Adrenal gland (tissue), 5 donors: ENCODE measurements at regions not wholly inside any gene's neighbourhood (a gene's known extent, or its start where the extent isn't known, plus 50 kb on each side); places are given as distances from the start of the nearest gene placed in this dataset.
"Not testable (repeated sequence)": the region's sequence is repeated elsewhere in the genome, so short reads cannot be mapped to it uniquely, and the experiment has no call there.

Experiments used
- CTCF ChIP-seq, 6 experiments: fragments of 450-650 bp in 4 of 6; fragments of 200-600 bp in 2 of 6; sonication (generic) in 1 of 6; IDR thresholded peaks; 1 replicate in 5 of 6; 2 replicates in 1 of 6; pipeline versions ENCODE4 v1.5.1 to v1.8.0; 2016 to 2021; ENCODE audit warnings: antibody characterized with exemption in 6 of 6, mild to moderate bottlenecking in 2 of 6, moderate library complexity in 1 of 6
- POLR2A ChIP-seq, 2 donors: fragments of 450-650 bp; IDR thresholded peaks; one replicate each; pipeline ENCODE4 v1.6.1; 2017; ENCODE audit warnings: antibody characterized with exemption in 2 of 2, mild to moderate bottlenecking in 2 of 2, moderate library complexity in 1 of 2
- donor health status: DM: no; HTN: no; CAD: no.

- not testable (repeated sequence) for TF ChIP-seq POLR2A, CTCF (IDR thresholded peaks at IDR 0.05)
These were observed 62.6 kb upstream of the GOLGA8O start for GRCh38 chr15:32518013-32518412.
